ENCODE measurements at regions not wholly inside any gene's neighbourhood (a gene's known extent, or its start where the extent isn't known, plus 50 kb on each side); places are given as distances from the start of the nearest gene placed in this dataset.

GRCh38 chr13:74586847-74587246, 452.6 kb upstream of the KLF12 start:
- TF ChIP-seq POLR2A (IDR thresholded peaks at IDR 0.05; ENCODE audit: low read length) (no peak), GATA1 (IDR thresholded peaks at IDR 0.05; ENCODE audit: low read depth, low read length) (no peak)

Data from erythroblast (primary cell).